Motor neuron (in vitro differentiated cells): ENCODE measurements at regions not wholly inside any gene's neighbourhood (a gene's known extent, or its start where the extent isn't known, plus 50 kb on each side); places are given as distances from the start of the nearest gene placed in this dataset.

ENCODE experiments used
- ATAC-seq, 8 experiments: fragments of 200-7000 bp; cut with Tn5 transposase; replicated peaks in 6 of 8; 2 replicates each; pipeline ENCODE4 v1.8.0; 2021; ENCODE audit warnings: mild to moderate bottlenecking in 8 of 8, moderate library complexity in 8 of 8
- H3K27ac ChIP-seq, 2 donors: fragments of 250-450 bp; sonication (Bioruptor Pico); 2 replicates each; pipeline ENCODE4 v1.9.0; 2021; ENCODE audit warnings: antibody characterized with exemption in 2 of 2, mild to moderate bottlenecking in 2 of 2, moderate library complexity in 1 of 2
- H3K4me1 ChIP-seq, 2 donors: fragments of 250-450 bp; sonication (Bioruptor Pico); replicated peaks in 1 of 2; 2 replicates each; pipeline ENCODE4 v1.6.1; 2021; ENCODE audit warnings: antibody characterized with exemption in 2 of 2, mild to moderate bottlenecking in 2 of 2, moderate library complexity in 1 of 2
- H3K4me3 ChIP-seq, 5 donors: fragments of 250-450 bp; sonication (Bioruptor Pico); 2 replicates each; pipeline ENCODE4 v1.9.0; 2021; ENCODE audit warnings: antibody characterized with exemption in 5 of 5, mild to moderate bottlenecking in 5 of 5, moderate library complexity in 4 of 5
- WGBS, 10 experiments: fragments of 450-650 bp; shearing (Covaris generic); methylation state at CpG; one replicate each; pipeline ENCODE4 v1.0.0; 2022; 5-methylcytosine and 5-hydroxymethylcytosine counted together
- in situ Hi-C, 9 experiments: fragments of 400-800 bp; cut with MboI; loops; one replicate each; pipeline ENCODE4 v1.15.0; 2021; ENCODE audit warnings: low sequenced_read_pairs in 9 of 9, low pct_unique_long_range_greater_than_20kb in 2 of 9; ENCODE audit not compliant: unreplicated experiment in 9 of 9

DNA sequence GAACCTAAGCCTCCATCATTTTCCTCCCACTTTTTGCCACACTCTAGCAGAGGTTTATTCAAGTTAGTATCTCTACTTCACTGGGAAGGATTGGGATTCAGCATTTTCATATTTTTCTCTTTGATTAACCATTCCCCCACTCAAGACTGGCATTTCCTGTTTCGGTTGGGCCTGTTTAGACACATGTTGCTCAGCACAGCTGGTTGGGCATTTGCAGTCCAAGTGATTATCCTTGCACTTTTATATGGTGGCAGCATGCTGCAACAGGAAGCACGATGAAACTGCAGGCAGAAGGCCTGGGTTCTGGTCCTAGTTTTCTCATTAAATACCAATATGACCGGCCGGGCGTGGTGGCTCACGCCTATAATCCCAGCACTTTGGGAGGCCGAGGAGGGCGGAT, 182.9 kb upstream of the GRIN2B start:
- WGBS, 10 experiments = 0 to 100% (median 87%) methylated on average over 1 to 5 of the region's 8 CpGs; no CpG with 5 or more reads in 2 of the 10 experiments
- no peak for ATAC-seq
- in situ Hi-C loops = loop anchor here in 5 of 9 experiments (10.0 to 25.0 kb wide), 6 partner anchors 202 to 902 kb away; no protein-coding TSS in a partner anchor

DNA sequence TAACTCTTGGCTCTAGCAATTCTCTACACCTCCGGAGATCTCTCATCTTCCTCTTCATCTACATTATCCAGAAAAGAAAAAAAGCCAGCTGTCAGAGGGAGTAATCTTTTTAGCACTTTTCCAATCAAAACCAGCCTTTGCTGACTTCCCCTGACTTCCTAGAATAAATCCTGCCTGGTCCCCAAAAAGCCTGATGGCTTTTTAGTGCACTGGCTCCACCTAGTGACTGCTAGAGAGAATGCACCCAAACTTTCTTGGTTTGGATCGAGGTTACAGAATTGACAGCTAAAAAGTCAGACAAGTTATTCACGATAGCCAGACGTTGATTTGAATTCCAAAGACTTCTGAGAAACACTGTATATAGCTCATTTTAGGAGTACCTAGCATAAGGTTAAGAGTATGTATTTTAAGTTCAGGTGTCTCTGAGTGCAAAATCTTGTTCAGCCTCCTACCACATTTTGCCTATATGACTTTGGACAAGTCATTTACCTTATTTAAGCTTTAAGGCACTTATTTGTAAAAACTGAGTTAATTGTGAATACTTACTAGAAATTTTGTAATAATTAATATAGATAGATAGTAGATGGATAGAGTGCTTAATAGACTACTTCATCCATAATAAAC, 185.7 kb upstream of the GRIN2B start:
- ATAC-seq = peak; percentile 40 to 65 (median 51)
- Histone ChIP-seq H3K27ac (no peak overlapping the region), H3K4me3 (no peak overlapping the region), H3K4me1 (no peaks in the 10 kb centered on the region)
- WGBS, 10 experiments = 0 to 11% (median 0%) methylated on average over 1 to 4 of the region's 4 CpGs; no CpG with 5 or more reads in 1 of the 10 experiments
- in situ Hi-C loops = loop anchor here in 5 of 9 experiments (10.0 to 25.0 kb wide), 6 partner anchors 205 to 905 kb away; no protein-coding TSS in a partner anchor

More for the DNA sequence above, 182.9 kb upstream of the GRIN2B start:
- Histone ChIP-seq H3K4me3 (no peak overlapping the region), H3K4me1 (no peaks in the 10 kb centered on the region), H3K27ac (no peak overlapping the region)

- no peak overlapping the region for H3K27ac ChIP-seq
- H3K4me1 ChIP-seq = no peaks in the 10 kb centered on the region
- in situ Hi-C loops = loop anchor here in 5 of 9 experiments (10.0 to 25.0 kb wide), 6 partner anchors 207 to 907 kb away; no protein-coding TSS in a partner anchor
- H3K4me3 ChIP-seq = no peak overlapping the region
- no peak for ATAC-seq
- WGBS, 10 experiments = 0 to 100% (median 93%) methylated on average over 1 to 3 of the region's 3 CpGs; no CpG with 5 or more reads in 1 of the 10 experiments
These were observed 187.9 kb upstream of the GRIN2B start for GRCh38 chr12:14169281-14169680.

DNA sequence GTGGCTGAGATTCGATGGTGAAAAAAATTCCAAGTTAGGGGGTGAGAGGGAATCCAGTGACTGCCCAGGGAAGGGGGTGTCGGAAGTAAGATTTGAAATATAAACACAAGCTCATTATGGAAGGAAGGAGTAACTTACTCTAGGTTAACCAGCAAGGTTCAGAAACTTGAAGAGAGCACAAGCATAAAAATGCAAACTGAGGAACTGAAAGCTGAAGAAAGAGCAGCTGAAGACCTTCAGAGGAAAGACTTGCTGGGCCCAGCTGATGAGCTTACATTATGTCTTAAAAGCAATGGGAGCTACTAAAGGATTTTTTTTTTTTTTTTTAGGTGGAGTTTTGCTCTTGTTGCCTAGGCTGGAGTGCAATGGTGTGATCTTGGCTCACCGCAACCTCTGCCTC, 189.7 kb upstream of the GRIN2B start:
- in situ Hi-C loops = loop anchor here in 5 of 9 experiments (25.0 kb wide), 4 partner anchors 209 to 909 kb away; no protein-coding TSS in a partner anchor
- 0 to 100% (median 78%) methylated on average over 1 to 2 of the region's 3 CpGs; no CpG with 5 or more reads in 2 of the 10 experiments for WGBS, 10 experiments
- ATAC-seq = no peak
- no peak overlapping the region for H3K4me3 ChIP-seq
- peaks cover 6 to 7% of the 10 kb centered on the region in 2 donors for H3K4me1 ChIP-seq
- H3K27ac ChIP-seq = no peak overlapping the region

- in situ Hi-C loops = no loop called here
- ATAC-seq = no peak
- no peak overlapping the region for H3K4me3 ChIP-seq
- no peak overlapping the region for H3K27ac ChIP-seq
- 0 to 80% (median 50%) methylated on average over 1 to 2 of the region's 2 CpGs for WGBS, 10 experiments
- peaks cover 6 to 7% of the 10 kb centered on the region in 2 donors for H3K4me1 ChIP-seq
These were observed 190.3 kb upstream of the ATF7IP start for GRCh38 chr12:14175206-14175605.

DNA sequence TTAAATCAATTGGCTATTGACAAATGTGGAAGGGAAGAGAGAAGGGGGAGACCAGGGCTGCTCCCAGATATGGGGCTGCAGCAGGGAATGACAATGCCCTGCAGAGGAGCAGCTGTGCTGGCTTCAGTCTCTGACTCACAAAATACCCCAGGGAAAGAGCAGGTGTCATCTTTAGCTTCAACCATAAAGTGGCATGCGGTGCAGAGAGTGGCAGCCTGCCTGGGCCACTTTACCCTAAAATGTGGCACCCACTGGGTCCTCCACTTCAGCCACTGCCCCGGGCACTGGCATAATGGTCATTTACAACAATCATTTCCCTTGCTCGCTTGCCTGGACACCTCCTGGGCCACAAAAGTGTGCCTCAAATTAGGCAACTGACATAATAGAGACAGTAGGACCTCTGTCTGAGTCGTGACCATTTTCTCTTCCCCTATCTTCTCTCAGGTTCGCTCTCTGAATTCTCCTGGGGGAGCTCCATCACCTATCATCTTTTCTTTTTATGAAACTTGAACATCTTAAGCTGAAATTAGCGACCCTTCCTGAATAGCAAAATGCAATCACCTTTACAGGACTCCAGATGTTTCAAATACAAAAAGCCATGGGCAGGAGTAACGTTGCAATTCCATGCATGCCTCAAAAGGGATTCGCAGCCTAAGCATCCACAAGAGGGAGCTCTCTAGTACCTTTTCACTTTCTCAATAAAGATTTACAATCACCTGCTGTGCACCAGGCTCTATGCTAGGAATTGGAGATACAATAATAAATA, 179.9 kb upstream of the ATF7IP start:
- Histone ChIP-seq H3K27ac (no peak overlapping the region), H3K4me1 (peaks cover 3 to 5% of the 10 kb centered on the region in 2 donors), H3K4me3 (no peak overlapping the region)
- WGBS, 10 experiments = 2 to 67% (median 35%) methylated on average over 2 to 6 of the region's 8 CpGs; no CpG with 5 or more reads in 2 of the 10 experiments
- in situ Hi-C loops = no loop called here
- ATAC-seq = peak; percentile 79 to 90 (median 82)

GRCh38 chr12:14186193-14186502, 179.3 kb upstream of the ATF7IP start:
- no peak overlapping the region for H3K27ac ChIP-seq
- in situ Hi-C loops = no loop called here
- H3K4me3 ChIP-seq = no peak overlapping the region
- H3K4me1 ChIP-seq = peaks cover 3 to 5% of the 10 kb centered on the region in 2 donors
- WGBS, 10 experiments = 0 to 80% (median 50%) methylated on average over 1 to 2 of the region's 2 CpGs; no CpG with 5 or more reads in 3 of the 10 experiments
- no peak for ATAC-seq

DNA sequence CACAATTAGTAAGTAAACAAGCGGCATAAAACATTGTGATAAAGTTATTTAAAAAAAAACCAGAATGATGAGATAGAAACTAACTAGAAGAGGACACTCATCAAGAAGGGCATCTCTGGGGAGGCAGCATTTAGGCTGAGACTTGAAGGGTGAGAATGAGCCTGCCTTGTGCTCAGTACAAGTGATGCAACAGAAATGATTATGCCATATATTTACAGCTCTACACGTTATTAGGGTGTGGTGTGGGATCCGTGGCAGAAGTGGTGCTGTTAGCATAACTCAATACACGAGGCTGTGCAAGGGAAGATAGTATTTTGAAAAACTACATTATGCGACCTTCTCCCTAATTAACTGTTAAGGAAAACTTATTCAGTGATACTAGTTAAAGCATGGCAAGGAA, 178.5 kb upstream of the ATF7IP start:
- 15 to 100% (median 55%) methylated on average over 1 to 5 of the region's 5 CpGs; no CpG with 5 or more reads in 2 of the 10 experiments for WGBS, 10 experiments
- ATAC-seq = peak in 3 of 8 experiments; percentile 63 to 93 (median 90)
- in situ Hi-C loops = no loop called here

GRCh38 chr12:14187966-14188365, 177.5 kb upstream of the ATF7IP start:
- in situ Hi-C loops = no loop called here
- Histone ChIP-seq H3K4me1 (peaks cover 3 to 5% of the 10 kb centered on the region in 2 donors), H3K4me3 (no peak overlapping the region), H3K27ac (no peak overlapping the region)
- ATAC-seq = no peak
- 7 to 94% (median 78%) methylated on average over 2 to 9 of the region's 9 CpGs; no CpG with 5 or more reads in 2 of the 10 experiments for WGBS, 10 experiments

More for the DNA sequence above, 178.5 kb upstream of the ATF7IP start:
- Histone ChIP-seq H3K4me3 (no peak overlapping the region), H3K27ac (no peak overlapping the region), H3K4me1 (peaks cover 3 to 5% of the 10 kb centered on the region in 2 donors)

GRCh38 chr12:14188744-14189143, 176.7 kb upstream of the ATF7IP start:
- peaks cover 3 to 5% of the 10 kb centered on the region in 2 donors for H3K4me1 ChIP-seq
- no peak for ATAC-seq
- in situ Hi-C loops = no loop called here
- 0 to 83% (median 50%) methylated on average over 1 to 2 of the region's 2 CpGs; no CpG with 5 or more reads in 1 of the 10 experiments for WGBS, 10 experiments
- no peak overlapping the region for H3K27ac ChIP-seq
- no peak overlapping the region for H3K4me3 ChIP-seq

DNA sequence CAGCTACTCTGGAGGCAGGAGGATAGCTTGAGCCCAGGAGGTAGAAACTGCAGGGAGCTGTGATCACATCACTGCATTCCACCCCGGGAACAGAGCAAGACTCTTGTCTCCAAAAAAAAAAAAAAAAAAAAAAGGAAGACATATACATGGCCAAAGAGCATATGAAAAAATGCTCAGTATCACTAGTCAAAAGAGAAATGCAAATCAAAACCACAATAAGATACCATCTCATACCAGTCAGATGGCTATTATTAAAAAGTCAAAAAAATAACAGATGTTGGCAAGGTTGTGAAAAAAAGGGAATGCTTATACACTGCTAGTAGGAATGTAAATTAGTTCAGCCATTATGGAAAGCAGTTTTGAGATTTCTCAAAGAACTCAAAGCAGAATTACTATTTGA, 174.8 kb upstream of the ATF7IP start:
- no peak overlapping the region for H3K27ac ChIP-seq
- ATAC-seq = no peak
- H3K4me3 ChIP-seq = no peak overlapping the region
- in situ Hi-C loops = no loop called here
- WGBS, 10 experiments = 11 to 100% (median 73%) methylated on average over 1 of the region's 1 CpG; no CpG with 5 or more reads in 4 of the 10 experiments
- H3K4me1 ChIP-seq = peaks cover under 1 to 1% of the 10 kb centered on the region in 2 donors

DNA sequence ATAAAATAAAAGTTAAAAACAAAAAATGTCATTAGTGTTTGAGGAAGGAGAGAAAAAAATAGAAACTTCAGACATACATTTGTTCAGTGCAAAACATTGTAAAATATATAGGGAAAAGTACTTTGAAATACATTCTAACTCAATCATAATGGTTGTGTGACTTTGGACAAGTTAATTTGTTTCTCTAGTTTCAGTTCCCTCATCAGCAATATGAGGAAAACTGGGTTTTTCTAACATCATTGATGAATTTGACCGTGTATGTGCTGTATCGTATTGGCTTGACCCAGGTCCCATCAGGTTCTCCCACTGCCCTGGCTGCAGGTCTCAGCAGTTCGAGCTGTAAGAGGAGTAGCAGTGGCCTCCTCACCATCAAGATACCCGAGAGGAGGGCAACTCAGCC, 173.9 kb upstream of the ATF7IP start:
- Histone ChIP-seq H3K27ac (no peak overlapping the region), H3K4me1 (no peaks in the 10 kb centered on the region), H3K4me3 (no peak overlapping the region)
- no peak for ATAC-seq
- 18 to 100% (median 90%) methylated on average over 1 to 4 of the region's 4 CpGs; no CpG with 5 or more reads in 3 of the 10 experiments for WGBS, 10 experiments
- in situ Hi-C loops = no loop called here

- 25 to 100% (median 78%) methylated on average over 1 to 2 of the region's 10 CpGs; no CpG with 5 or more reads in 2 of the 10 experiments for WGBS, 10 experiments
- no peak overlapping the region for H3K4me3 ChIP-seq
- H3K4me1 ChIP-seq = no peaks in the 10 kb centered on the region
- no peak for ATAC-seq
- in situ Hi-C loops = no loop called here
- H3K27ac ChIP-seq = no peak overlapping the region
These were observed 171.8 kb upstream of the ATF7IP start for GRCh38 chr12:14193639-14194038.
